ENCODE measurements at regions not wholly inside any gene's neighbourhood (a gene's known extent, or its start where the extent isn't known, plus 50 kb on each side); places are given as distances from the start of the nearest gene placed in this dataset.

- Histone ChIP-seq H3K36me3 (ENCODE audit: low read depth) (no peaks in the 10 kb centered on the region), H3K79me2 (ENCODE audit: insufficient read depth) (no peaks in the 10 kb centered on the region), H3K9ac (no peak overlapping the region), H2AFZ (no peak overlapping the region), H3K27me3 (replicated peaks; ENCODE audit: insufficient read depth) (no peaks in the 10 kb centered on the region), H4K20me1 (ENCODE audit: insufficient read depth) (no peaks in the 10 kb centered on the region), H3K4me3 (no peak overlapping the region), H3K9me2 (ENCODE audit: insufficient read depth) (no peaks in the 10 kb centered on the region), H3K27ac (no peak overlapping the region), H3F3A (ENCODE audit: insufficient read depth) (no peaks in the 10 kb centered on the region), H3K9me3 (ENCODE audit: low read depth) (no peaks in the 10 kb centered on the region), H3K4me2 (ENCODE audit: unreplicated experiment) (no peak overlapping the region), H3K4me1 (ENCODE audit: insufficient read depth) (no peaks in the 10 kb centered on the region)
- in situ Hi-C loops (cut with MboI): no loop called here
- WGBS, 2 experiments (ENCODE audit: low coverage in 1 of 2, low lambda C conversion rate in 2 of 2, missing lambda C conversion rate in 2 of 2): 15 to 20% methylated on average over 2 of the region's 2 CpGs
- no peak for DNase-seq
- TF ChIP-seq EZH2phosphoT487 (IDR thresholded peaks at IDR 0.05; ENCODE audit: insufficient read depth, low read depth): no peak
- no peak for TF ChIP-seq EZH2 (IDR thresholded peaks at IDR 0.05; ENCODE audit: insufficient read depth, poor library complexity, severe bottlenecking)
Measured at GRCh38 chr2:104200533-104201168, 653.3 kb upstream of the POU3F3 start.

- Histone ChIP-seq H3K27ac (no peak overlapping the region), H3K27me3 (replicated peaks; ENCODE audit: insufficient read depth) (no peaks in the 10 kb centered on the region), H3K4me1 (ENCODE audit: insufficient read depth) (no peaks in the 10 kb centered on the region), H3K9me2 (ENCODE audit: insufficient read depth) (no peaks in the 10 kb centered on the region), H3K9me3 (ENCODE audit: low read depth) (no peaks in the 10 kb centered on the region), H3F3A (ENCODE audit: insufficient read depth) (no peaks in the 10 kb centered on the region), H4K20me1 (ENCODE audit: insufficient read depth) (no peaks in the 10 kb centered on the region), H3K79me2 (ENCODE audit: insufficient read depth) (no peaks in the 10 kb centered on the region), H3K4me2 (ENCODE audit: unreplicated experiment) (no peak overlapping the region), H3K36me3 (ENCODE audit: low read depth) (no peaks in the 10 kb centered on the region), H3K4me3 (no peak overlapping the region), H2AFZ (no peak overlapping the region), H3K9ac (no peak overlapping the region)
- no peak for DNase-seq
- WGBS, 2 experiments (ENCODE audit: low coverage in 1 of 2, low lambda C conversion rate in 2 of 2, missing lambda C conversion rate in 2 of 2): 40 to 45% methylated on average over 8 of the region's 8 CpGs
- in situ Hi-C loops (cut with MboI): no loop called here
- TF ChIP-seq EZH2 (IDR thresholded peaks at IDR 0.05; ENCODE audit: insufficient read depth, poor library complexity, severe bottlenecking) (no peak), EZH2phosphoT487 (IDR thresholded peaks at IDR 0.05; ENCODE audit: insufficient read depth, low read depth) (no peak)
Measured at GRCh38 chr2:104213758-104214157, 640.2 kb upstream of the POU3F3 start.

- Histone ChIP-seq H3K4me1 (ENCODE audit: insufficient read depth) (no peaks in the 10 kb centered on the region), H4K20me1 (ENCODE audit: insufficient read depth) (no peaks in the 10 kb centered on the region), H3K9me3 (ENCODE audit: low read depth) (no peaks in the 10 kb centered on the region), H3K4me3 (no peak overlapping the region), H2AFZ (no peak overlapping the region), H3K9me2 (ENCODE audit: insufficient read depth) (no peaks in the 10 kb centered on the region), H3K9ac (no peak overlapping the region), H3K27ac (no peak overlapping the region), H3F3A (ENCODE audit: insufficient read depth) (no peaks in the 10 kb centered on the region), H3K27me3 (replicated peaks; ENCODE audit: insufficient read depth) (no peaks in the 10 kb centered on the region), H3K4me2 (ENCODE audit: unreplicated experiment) (no peak overlapping the region), H3K79me2 (ENCODE audit: insufficient read depth) (no peaks in the 10 kb centered on the region), H3K36me3 (ENCODE audit: low read depth) (no peaks in the 10 kb centered on the region)
- in situ Hi-C loops (cut with MboI): no loop called here
- no peak for TF ChIP-seq EZH2 (IDR thresholded peaks at IDR 0.05; ENCODE audit: insufficient read depth, poor library complexity, severe bottlenecking)
- TF ChIP-seq EZH2phosphoT487 (IDR thresholded peaks at IDR 0.05; ENCODE audit: insufficient read depth, low read depth): no peak
- DNase-seq: no peak
- WGBS, 2 experiments (ENCODE audit: low coverage in 1 of 2, low lambda C conversion rate in 2 of 2, missing lambda C conversion rate in 2 of 2): 19 to 20% methylated on average over 14 of the region's 14 CpGs
Measured at GRCh38 chr2:104215269-104216161, 638.4 kb upstream of the POU3F3 start.

- TF ChIP-seq EZH2phosphoT487 (IDR thresholded peaks at IDR 0.05; ENCODE audit: insufficient read depth, low read depth): no peak
- no peak for TF ChIP-seq EZH2 (IDR thresholded peaks at IDR 0.05; ENCODE audit: insufficient read depth, poor library complexity, severe bottlenecking)
- in situ Hi-C loops (cut with MboI): no loop called here
Measured at GRCh38 chr2:104233591-104233990, 620.3 kb upstream of the POU3F3 start.

More at GRCh38 chr2:104233591-104233990, 620.3 kb upstream of the POU3F3 start:
- Histone ChIP-seq H3K9ac (no peak overlapping the region), H3K4me1 (ENCODE audit: insufficient read depth) (no peaks in the 10 kb centered on the region), H3K27me3 (replicated peaks; ENCODE audit: insufficient read depth) (no peaks in the 10 kb centered on the region), H3K9me2 (ENCODE audit: insufficient read depth) (no peaks in the 10 kb centered on the region), H4K20me1 (ENCODE audit: insufficient read depth) (no peaks in the 10 kb centered on the region), H2AFZ (no peak overlapping the region), H3F3A (ENCODE audit: insufficient read depth) (no peaks in the 10 kb centered on the region), H3K4me2 (ENCODE audit: unreplicated experiment) (no peak overlapping the region), H3K79me2 (ENCODE audit: insufficient read depth) (no peaks in the 10 kb centered on the region), H3K9me3 (ENCODE audit: low read depth) (no peaks in the 10 kb centered on the region), H3K36me3 (ENCODE audit: low read depth) (no peaks in the 10 kb centered on the region), H3K27ac (no peak overlapping the region), H3K4me3 (no peak overlapping the region)
- no peak for DNase-seq
- 33 to 37% methylated on average over 1 of the region's 1 CpG for WGBS, 2 experiments (ENCODE audit: low coverage in 1 of 2, low lambda C conversion rate in 2 of 2, missing lambda C conversion rate in 2 of 2)

Measured in GM23248 (cell line).